ENCODE measurements at regions not wholly inside any gene's neighbourhood (a gene's known extent, or its start where the extent isn't known, plus 50 kb on each side); places are given as distances from the start of the nearest gene placed in this dataset.

DNA sequence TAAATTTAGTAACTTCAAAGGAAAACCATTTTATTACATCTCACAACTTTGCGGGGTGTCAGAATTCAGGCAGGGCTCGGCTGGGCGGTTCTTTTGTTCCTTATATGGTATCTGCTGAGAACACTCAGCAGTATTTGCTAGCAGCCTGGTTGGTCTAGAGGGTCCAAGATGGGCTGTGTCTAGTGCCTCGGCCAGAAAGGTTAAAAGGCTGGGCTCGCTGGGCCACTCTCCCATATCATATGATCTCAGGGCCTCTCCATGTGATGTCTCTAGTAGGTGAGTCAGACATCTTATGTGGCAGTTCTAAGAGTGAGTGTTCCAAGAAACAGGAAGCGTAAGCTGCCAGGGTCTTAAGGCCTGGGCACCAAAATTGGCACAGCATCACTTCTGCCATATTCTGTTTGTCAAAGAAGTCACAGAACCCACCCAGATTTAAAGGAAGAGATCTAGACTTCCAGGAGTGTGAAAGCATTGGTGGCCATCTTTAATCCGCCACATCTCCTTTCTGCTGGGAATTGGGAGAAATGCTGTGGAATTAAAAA is 100.9 kb upstream of the ATP6AP2 start:
- ATAC-seq (ENCODE audit: insufficient number of reproducible peaks, low FRiP score, low read depth) (no peak), DNase-seq (ENCODE audit: low spot score) (no peak)
- Histone ChIP-seq H3K27me3 (replicated peaks; ENCODE audit: insufficient read depth) (no peaks in the 10 kb centered on the region), H3K36me3 (no peaks in the 10 kb centered on the region), H3K27ac (no peak overlapping the region), H3K4me1 (ENCODE audit: control insufficient read depth in 1 of 2, low read depth in 2 of 2) (no peaks in the 10 kb centered on the region), H3K4me3 (no peak overlapping the region), H3K9me3 (no peaks in the 10 kb centered on the region)
- TF ChIP-seq, protein P1, sequence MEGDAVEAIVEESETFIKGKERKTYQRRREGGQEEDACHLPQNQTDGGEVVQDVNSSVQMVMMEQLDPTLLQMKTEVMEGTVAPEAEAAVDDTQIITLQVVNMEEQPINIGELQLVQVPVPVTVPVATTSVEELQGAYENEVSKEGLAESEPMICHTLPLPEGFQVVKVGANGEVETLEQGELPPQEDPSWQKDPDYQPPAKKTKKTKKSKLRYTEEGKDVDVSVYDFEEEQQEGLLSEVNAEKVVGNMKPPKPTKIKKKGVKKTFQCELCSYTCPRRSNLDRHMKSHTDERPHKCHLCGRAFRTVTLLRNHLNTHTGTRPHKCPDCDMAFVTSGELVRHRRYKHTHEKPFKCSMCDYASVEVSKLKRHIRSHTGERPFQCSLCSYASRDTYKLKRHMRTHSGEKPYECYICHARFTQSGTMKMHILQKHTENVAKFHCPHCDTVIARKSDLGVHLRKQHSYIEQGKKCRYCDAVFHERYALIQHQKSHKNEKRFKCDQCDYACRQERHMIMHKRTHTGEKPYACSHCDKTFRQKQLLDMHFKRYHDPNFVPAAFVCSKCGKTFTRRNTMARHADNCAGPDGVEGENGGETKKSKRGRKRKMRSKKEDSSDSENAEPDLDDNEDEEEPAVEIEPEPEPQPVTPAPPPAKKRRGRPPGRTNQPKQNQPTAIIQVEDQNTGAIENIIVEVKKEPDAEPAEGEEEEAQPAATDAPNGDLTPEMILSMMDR (IDR thresholded peaks at IDR 0.05): no peak

DNA sequence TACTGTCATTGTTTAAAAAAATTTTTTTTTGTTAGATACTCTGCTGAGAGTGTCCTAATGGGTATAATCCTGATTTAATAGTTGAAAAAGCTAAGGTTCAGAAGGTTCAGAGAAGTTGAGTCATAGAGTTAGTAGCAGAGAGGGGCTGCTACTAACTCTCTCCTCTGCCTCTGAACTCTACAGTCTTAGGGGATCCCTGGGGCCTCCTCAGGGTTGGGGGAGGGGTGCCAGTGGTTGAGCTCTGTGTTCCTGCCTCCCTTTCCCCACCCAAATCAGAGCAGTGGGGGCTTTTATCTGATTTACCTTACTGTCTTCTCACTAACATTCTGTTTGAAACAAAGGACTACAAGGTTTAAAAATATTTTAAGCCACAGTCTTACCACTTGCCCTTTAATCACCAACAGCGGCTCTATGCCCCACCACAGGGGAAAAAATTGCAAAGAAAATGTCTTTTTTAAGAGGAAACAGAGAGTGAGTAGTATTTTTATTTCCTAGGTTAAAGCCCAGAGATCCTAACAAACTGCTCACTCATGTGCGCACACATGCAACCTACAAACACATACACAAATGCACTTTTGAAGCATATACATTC is 102.2 kb upstream of the ATP6AP2 start:
- H3K27me3 ChIP-seq (replicated peaks; ENCODE audit: insufficient read depth): no peaks in the 10 kb centered on the region
- no peak for ATAC-seq (ENCODE audit: insufficient number of reproducible peaks, low FRiP score, low read depth)
- H3K4me3 ChIP-seq: no peak overlapping the region
- H3K27ac ChIP-seq: no peak overlapping the region
- no peak for DNase-seq (ENCODE audit: low spot score)
- no peaks in the 10 kb centered on the region for H3K4me1 ChIP-seq (ENCODE audit: control insufficient read depth in 1 of 2, low read depth in 2 of 2)
- TF ChIP-seq, protein P1 (IDR thresholded peaks at IDR 0.05): no peak
- no peaks in the 10 kb centered on the region for H3K9me3 ChIP-seq
- no peaks in the 10 kb centered on the region for H3K36me3 ChIP-seq

DNA sequence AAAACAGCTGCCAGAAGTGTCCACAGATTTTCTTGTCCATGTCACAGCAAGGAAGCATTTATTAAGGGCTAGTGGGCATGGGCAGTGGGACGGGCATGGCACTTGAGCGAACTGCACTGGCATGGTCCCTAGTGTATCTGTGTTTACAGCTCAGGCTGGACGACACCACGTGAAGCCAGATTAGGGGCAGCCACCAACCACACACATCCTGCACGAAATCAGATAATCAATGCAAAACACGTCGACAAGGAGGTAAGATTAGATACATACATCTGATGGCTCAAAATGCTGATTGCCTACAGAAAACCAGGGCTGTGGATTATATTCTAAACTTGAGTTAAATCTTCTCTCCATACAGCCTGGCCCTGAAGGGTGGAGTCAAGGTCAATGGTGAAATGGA is 103.8 kb upstream of the ATP6AP2 start:
- Histone ChIP-seq H3K4me1 (ENCODE audit: control insufficient read depth in 1 of 2, low read depth in 2 of 2) (no peaks in the 10 kb centered on the region), H3K36me3 (no peaks in the 10 kb centered on the region), H3K4me3 (no peak overlapping the region), H3K27me3 (replicated peaks; ENCODE audit: insufficient read depth) (no peaks in the 10 kb centered on the region), H3K9me3 (no peaks in the 10 kb centered on the region), H3K27ac (no peak overlapping the region)
- TF ChIP-seq, protein P1 (IDR thresholded peaks at IDR 0.05): no peak
- no peak for ATAC-seq (ENCODE audit: insufficient number of reproducible peaks, low FRiP score, low read depth)
- DNase-seq (ENCODE audit: low spot score): no peak

DNA sequence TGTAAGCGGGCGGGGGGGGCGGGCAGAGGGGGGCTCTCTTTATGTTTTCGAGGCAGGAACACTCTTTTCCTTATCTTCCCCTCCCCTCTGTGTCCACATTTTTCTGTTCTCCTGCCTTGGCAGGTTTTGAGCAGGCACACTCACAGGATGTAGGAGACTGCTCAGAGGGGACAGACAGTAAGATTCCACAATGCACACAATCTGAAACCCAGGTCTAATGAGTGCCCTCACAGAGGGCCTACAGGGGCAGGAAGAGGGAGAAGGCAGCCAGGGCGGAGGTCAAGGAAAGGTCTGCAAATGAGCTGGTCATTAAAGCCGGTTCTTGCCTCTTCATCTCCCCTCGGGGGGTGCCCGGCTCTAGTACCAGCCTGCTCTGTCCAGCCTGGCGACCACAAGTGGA is 106.1 kb upstream of the ATP6AP2 start:
- DNase-seq (ENCODE audit: low spot score): no peak
- H3K27me3 ChIP-seq (replicated peaks; ENCODE audit: insufficient read depth): no peaks in the 10 kb centered on the region
- no peaks in the 10 kb centered on the region for H3K9me3 ChIP-seq
- ATAC-seq (ENCODE audit: insufficient number of reproducible peaks, low FRiP score, low read depth): no peak
- H3K4me3 ChIP-seq: no peak overlapping the region
- no peak overlapping the region for H3K27ac ChIP-seq
- no peaks in the 10 kb centered on the region for H3K4me1 ChIP-seq (ENCODE audit: control insufficient read depth in 1 of 2, low read depth in 2 of 2)
- no peaks in the 10 kb centered on the region for H3K36me3 ChIP-seq
- TF ChIP-seq, protein P1 (IDR thresholded peaks at IDR 0.05): no peak

DNA sequence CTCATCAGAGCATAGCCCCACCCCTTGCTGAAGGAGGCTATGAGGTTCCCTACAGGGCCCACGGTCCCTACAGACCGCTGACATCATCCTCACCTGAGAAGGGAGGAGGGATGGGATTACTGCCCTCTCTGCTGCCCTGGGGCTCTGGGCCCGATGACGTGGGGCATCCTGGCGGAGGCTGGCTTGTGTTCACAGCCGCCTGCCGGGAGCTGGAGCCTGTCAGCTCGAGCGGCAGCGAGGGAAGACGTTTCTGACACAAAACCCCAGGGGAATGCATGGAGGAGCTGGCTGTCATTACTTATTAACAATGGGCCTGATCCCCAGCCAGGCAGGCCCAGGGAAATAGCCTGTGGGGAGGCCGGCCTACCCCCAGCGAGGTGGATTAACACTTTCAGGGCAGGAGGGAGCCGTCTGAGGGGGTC is 106.6 kb upstream of the ATP6AP2 start:
- ATAC-seq (ENCODE audit: insufficient number of reproducible peaks, low FRiP score, low read depth): no peak
- no peak overlapping the region for H3K27ac ChIP-seq
- TF ChIP-seq, protein P1 (IDR thresholded peaks at IDR 0.05): no peak
- DNase-seq (ENCODE audit: low spot score): no peak
- no peaks in the 10 kb centered on the region for H3K9me3 ChIP-seq
- H3K4me3 ChIP-seq: no peak overlapping the region
- H3K4me1 ChIP-seq (ENCODE audit: control insufficient read depth in 1 of 2, low read depth in 2 of 2): no peaks in the 10 kb centered on the region
- H3K36me3 ChIP-seq: no peaks in the 10 kb centered on the region
- no peaks in the 10 kb centered on the region for H3K27me3 ChIP-seq (replicated peaks; ENCODE audit: insufficient read depth)

Measured in thoracic aorta (tissue), 2 donors.